ENCODE measurements at regions not wholly inside any gene's neighbourhood (a gene's known extent, or its start where the extent isn't known, plus 50 kb on each side); places are given as distances from the start of the nearest gene placed in this dataset.

- no peaks in the 10 kb centered on the region for H3K4me1 ChIP-seq
- DNase-seq, result no peak
- H3K36me3 ChIP-seq, result no peaks in the 10 kb centered on the region
- H3K27me3 ChIP-seq, result no peaks in the 10 kb centered on the region
- no peak overlapping the region for H3K9ac ChIP-seq (ENCODE audit: low read depth in 2 of 2, low read length in 2 of 2)
- TF ChIP-seq CTCF (IDR thresholded peaks at IDR 0.05), result no peak
- H3K9me3 ChIP-seq, result no peaks in the 10 kb centered on the region
- H3K27ac ChIP-seq, result no peak overlapping the region
- intact Hi-C loops (cut with DNase I), result no loop called here
- no peak overlapping the region for H3K4me3 ChIP-seq
These were observed 394.3 kb upstream of the CHST9 start for GRCh38 chr18:27579364-27579763.

- H3K9me3 ChIP-seq, result no peaks in the 10 kb centered on the region
- intact Hi-C loops (cut with DNase I), result no loop called here
- H3K4me3 ChIP-seq, result no peak overlapping the region
These were observed 392.6 kb upstream of the CHST9 start for GRCh38 chr18:27577752-27578151.

GRCh38 chr18:27577265-27577664 is 392.2 kb upstream of the CHST9 start:
- H3K36me3 ChIP-seq, result no peaks in the 10 kb centered on the region
- H3K4me3 ChIP-seq, result no peak overlapping the region
- no peaks in the 10 kb centered on the region for H3K9me3 ChIP-seq
- no peak overlapping the region for H3K27ac ChIP-seq
- no peak for TF ChIP-seq CTCF (IDR thresholded peaks at IDR 0.05)
- DNase-seq, result no peak
- no peak overlapping the region for H3K9ac ChIP-seq (ENCODE audit: low read depth in 2 of 2, low read length in 2 of 2)
- intact Hi-C loops (cut with DNase I), result no loop called here
- no peaks in the 10 kb centered on the region for H3K27me3 ChIP-seq
- H3K4me1 ChIP-seq, result no peaks in the 10 kb centered on the region

More at GRCh38 chr18:27577752-27578151, 392.6 kb upstream of the CHST9 start:
- Histone ChIP-seq H3K36me3 (no peaks in the 10 kb centered on the region), H3K27me3 (no peaks in the 10 kb centered on the region), H3K4me1 (no peaks in the 10 kb centered on the region), H3K9ac (ENCODE audit: low read depth in 2 of 2, low read length in 2 of 2) (no peak overlapping the region), H3K27ac (no peak overlapping the region)
- no peak for TF ChIP-seq CTCF (IDR thresholded peaks at IDR 0.05)
- no peak for DNase-seq

GRCh38 chr18:27567434-27567833 is 382.3 kb upstream of the CHST9 start:
- Histone ChIP-seq H3K9me3 (no peaks in the 10 kb centered on the region), H3K27ac (no peak overlapping the region), H3K4me1 (no peaks in the 10 kb centered on the region), H3K4me3 (no peak overlapping the region), H3K27me3 (no peaks in the 10 kb centered on the region), H3K36me3 (no peaks in the 10 kb centered on the region), H3K9ac (ENCODE audit: low read depth in 2 of 2, low read length in 2 of 2) (no peak overlapping the region)
- DNase-seq, result no peak
- intact Hi-C loops (cut with DNase I), result no loop called here
- no peak for TF ChIP-seq CTCF (IDR thresholded peaks at IDR 0.05)

- H3K4me3 ChIP-seq, result no peak overlapping the region
- intact Hi-C loops (cut with DNase I), result no loop called here
- no peak overlapping the region for H3K9ac ChIP-seq (ENCODE audit: low read depth in 2 of 2, low read length in 2 of 2)
- no peak for DNase-seq
- no peaks in the 10 kb centered on the region for H3K4me1 ChIP-seq
- no peaks in the 10 kb centered on the region for H3K9me3 ChIP-seq
- no peak overlapping the region for H3K27ac ChIP-seq
- TF ChIP-seq CTCF (IDR thresholded peaks at IDR 0.05), result no peak
- no peaks in the 10 kb centered on the region for H3K36me3 ChIP-seq
- no peaks in the 10 kb centered on the region for H3K27me3 ChIP-seq
These were observed 379.0 kb upstream of the CHST9 start for GRCh38 chr18:27564066-27564465.
